ENCODE measurements at regions not wholly inside any gene's neighbourhood (a gene's known extent, or its start where the extent isn't known, plus 50 kb on each side); places are given as distances from the start of the nearest gene placed in this dataset.

DNA sequence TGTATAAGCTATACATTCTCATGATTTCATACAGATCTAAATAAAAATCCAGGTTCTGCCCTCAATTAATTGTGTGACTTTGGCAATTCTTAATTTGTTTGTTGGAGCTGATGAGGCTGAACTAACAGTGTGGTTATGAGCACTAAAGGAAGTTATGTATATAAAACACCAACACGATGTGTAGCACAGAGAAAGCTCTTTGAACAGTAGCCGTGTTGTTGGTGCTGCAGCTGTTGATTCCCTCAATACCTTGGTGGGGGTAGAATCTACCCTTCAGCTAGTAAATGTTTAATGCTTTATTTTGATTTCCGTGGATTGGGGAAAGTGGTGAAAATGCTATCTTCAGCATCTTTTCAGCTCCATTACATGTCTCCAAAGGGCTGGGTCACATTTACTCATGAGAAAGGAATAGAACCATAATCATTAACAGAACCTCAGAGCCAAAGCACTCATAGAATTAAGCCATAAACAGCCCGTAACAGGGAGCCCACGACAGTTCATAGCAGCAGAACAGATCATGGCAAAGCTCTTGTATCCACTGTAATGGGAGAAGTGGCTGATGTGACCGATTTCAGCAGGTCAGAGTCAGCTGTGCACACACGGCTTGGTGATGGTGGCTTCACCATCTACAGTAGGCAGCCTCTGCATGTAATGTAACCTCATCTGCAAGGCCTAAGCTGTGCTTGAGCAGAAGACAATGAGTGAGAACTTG lies 332.7 kb downstream of the DIRAS2 start:
- no peak for DNase-seq (ENCODE audit: low read depth)

DNA sequence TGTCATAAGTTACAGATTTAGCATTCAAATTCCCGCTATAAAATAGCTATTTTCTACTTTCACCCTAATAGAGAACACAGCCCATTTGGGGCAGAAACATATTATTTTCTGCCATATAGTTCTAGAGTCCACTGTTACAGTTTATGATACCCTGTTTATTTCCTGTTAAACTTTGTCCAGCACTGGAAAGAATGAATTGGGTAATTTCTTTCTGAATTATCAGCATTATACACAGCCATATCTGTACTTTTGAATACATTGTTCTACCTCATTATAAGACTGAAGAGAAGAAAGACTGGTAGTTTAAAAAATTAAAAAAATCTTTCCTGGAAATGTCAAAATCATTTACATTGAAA lies 332.1 kb downstream of the DIRAS2 start:
- no peak for DNase-seq (ENCODE audit: low read depth)

DNA sequence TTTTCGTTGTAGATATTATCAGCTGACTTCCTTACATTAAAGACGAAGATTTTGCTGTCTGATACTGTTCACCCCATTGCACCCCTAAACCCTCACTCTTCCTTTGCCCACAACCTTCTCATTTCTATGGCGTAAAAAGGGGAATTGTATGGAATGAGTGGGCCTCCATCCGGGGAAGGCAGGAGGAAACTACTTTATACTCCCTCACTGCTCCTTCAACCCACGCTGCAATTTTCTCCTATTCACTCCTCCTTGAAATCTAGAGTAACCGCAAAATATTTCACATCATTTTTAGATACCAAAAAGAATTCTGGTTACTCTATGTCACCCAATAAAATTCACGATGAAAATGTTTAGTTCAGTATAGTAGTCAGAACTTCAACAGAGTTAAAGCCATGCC lies 330.8 kb downstream of the DIRAS2 start:
- no peak for DNase-seq (ENCODE audit: low read depth)

DNA sequence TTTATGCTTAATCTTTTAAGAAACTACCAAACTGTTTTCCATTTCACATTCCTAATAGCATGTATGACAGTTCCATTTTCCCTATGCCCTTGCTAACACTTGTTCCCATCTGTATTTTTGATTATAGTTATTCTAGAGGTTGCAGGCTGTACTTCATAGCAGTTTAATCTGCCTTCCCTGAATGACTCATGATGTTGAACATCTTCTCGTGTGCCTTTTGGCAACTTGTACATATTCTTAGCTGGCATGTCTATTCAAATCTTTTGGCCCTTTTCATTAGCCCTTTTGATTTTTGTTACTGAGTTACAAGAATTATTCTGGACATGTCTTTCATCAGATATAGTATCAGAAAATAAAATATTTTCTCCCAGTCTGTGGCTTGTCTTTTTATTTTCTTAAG lies 320.3 kb downstream of the DIRAS2 start:
- DNase-seq (ENCODE audit: low read depth): no peak

DNA sequence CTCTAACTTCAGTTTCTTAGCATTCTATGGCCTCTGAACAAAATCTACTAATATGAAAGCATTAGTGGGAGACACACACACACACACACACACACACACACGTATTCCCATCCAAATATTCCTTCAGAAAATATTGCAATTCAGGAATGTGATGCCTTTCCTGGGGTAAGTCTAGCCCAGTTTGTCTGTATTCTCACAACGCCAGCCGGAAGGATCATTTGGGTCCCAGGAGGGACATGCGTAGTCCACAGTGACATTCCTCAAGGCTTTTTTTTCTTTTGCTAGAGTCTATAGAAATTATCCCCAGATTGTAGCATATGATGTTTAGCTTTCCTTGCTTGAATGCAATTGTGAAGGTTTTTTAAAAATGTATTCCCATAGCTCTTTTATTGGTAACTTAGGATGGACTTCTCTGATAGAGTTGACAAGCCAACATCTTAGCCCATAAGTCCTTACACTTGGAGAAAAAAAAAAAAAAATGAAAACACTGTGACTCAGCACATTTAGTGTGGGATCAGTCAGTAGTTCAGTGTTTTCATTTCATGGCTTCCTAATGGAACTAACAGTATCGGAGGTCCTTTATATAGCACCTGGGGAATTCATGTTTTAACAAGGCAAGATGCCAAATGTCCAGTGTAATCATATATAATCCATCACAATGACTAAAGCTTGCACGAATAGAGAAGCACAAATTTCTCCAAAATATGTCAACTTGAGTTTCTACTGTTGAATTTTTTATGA lies 316.5 kb downstream of the DIRAS2 start:
- DNase-seq (ENCODE audit: low read depth): no peak

DNA sequence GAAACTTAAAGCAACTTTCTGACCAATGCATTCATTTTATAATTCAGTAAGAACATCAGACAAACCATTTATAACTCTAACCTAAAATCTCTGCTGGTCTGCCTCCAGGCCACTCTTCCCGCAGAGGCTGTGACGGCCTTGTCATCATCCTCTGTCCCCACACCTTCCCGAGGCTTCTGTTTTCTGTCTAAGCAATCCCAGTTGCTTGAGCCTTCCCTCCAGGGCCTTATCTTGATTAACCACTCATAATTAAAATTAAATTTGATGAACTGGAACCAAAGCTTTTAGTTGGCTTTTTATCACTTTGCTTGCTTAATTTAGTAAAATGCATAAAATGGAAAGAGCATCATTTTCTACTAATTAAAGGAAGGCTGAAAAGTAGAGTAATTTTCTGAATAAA lies 312.4 kb downstream of the DIRAS2 start:
- no peak for DNase-seq (ENCODE audit: low read depth)

DNA sequence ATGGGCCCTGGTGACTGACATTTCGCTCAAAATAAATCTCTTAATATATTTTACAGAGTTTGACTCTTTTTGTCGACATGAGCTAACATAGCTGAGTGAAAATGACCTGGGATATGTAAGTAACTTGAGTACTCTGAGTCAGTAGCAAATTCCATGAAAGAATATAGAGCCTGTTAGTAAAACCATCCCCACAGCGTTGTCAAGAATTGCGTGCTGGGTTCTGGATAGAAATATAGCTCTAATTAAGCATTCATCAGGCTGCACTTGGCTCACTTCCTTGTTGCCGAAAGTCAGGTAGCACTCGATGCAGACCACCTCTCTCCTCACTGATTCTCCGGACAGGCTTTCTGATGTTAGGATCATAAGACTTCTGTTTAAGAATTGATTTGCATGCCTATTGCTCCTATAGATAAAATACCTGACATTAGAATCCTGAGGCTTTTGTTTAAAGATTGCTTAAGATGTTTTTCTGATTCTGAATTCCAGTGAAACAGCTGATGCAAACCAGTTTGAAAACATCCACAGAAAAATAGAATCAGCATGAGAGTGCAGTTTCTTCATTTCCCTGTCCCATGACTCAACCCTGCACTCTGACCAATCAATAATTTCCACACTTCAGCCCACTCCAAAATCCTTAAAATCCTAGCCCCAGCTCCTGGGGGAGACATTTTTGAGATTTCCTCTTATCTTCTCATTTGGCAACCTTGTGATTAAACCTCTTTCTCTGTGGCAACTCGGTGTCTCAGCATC lies 310.6 kb downstream of the DIRAS2 start:
- no peak for DNase-seq (ENCODE audit: low read depth)

DNA sequence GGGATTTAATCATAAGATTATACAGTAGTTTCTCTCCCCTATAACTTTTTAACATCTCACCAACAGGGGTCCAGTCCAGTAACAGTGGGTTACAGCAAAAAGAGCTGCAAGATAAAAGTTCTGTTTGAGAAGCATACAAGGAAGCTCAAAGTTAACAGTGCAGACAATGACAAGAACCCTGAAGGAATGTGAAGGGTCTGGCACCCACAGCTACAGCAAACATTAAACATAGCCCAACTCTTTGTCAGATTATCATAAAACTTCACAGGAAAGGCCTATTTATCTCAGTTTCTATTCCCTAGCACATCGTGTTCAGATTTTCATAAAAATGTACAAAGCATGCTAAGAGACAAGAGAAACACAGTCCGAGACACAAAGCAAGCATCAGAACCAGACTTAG lies 309.4 kb downstream of the DIRAS2 start:
- no peak for DNase-seq (ENCODE audit: low read depth)

DNA sequence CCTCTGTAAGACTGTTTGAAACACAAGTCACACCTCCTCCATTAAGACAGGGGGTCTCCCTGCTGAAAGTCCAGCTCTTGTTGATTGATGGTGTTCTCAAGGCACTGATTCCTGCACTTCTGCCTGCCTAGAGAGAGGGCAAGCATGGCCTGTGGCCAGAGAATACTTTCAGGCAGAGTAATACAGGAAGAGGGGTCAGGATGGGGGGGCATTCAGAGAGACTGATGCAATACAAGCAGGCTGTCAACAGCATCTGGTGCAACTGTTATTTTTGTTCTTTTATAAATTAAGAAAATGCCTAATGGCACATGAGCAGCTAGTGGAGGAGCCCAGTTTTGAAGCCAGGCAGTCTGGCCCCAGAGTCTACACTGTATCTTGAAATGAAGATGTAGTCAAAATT lies 302.2 kb downstream of the DIRAS2 start:
- no peak for DNase-seq (ENCODE audit: low read depth)

DNA sequence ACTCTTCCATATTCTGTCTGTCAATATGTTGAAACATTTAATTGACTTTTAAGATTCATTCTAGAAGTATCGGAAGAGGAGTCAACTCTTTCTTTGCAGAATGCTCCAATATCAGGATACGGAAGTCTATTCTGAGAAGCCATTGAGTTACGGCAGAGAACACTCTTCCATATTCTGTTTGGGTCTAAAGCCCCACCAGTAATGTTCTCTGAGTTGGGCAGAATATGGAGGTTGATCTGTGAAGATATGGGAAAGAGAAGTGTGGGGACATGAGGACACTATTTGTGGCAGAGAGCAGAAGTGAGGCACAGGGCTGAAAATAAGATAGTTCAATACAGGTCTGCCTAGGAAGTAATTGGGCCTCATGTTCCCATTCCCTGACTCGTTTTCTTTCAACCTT lies 300.0 kb downstream of the DIRAS2 start:
- no peak for DNase-seq (ENCODE audit: low read depth)

DNA sequence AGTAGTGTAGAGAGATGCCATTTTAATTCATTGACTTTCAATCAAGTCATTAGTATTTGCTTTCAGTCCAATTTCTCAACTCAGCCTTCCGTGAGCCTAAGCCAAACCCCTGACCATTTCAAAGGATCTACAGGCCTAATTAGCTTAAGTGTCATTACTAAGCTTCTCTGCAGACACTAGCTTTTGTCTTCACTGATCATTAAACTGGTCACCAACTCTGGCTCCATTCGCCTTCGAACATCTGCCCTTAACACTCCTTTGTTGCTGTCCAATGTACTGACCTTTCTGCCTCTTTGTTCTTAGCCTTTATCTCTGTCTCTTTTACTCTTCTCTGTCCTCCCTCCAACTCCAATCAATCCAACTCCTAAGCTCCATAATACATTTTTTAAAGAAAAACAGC lies 299.3 kb downstream of the DIRAS2 start:
- no peak for DNase-seq (ENCODE audit: low read depth)

DNA sequence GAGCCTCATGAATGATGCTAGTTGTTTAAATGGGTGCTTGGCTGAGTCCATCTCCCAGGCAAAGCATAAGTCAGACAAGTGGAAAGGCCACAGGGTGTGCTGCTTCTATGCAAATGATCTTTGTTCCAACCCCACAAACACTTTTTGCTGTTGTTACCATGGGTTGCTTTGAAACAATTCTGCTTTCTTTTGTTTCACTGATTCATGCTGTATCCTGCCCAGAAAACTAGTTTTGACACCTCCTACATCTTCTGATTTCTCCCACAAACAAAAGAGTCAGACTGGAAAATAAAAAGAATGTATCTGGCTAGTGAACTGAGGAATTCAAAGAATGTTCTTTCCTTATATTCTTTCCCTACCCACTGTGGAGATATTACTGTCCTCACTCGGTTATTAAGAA lies 298.6 kb downstream of the DIRAS2 start:
- DNase-seq (ENCODE audit: low read depth): no peak

DNA sequence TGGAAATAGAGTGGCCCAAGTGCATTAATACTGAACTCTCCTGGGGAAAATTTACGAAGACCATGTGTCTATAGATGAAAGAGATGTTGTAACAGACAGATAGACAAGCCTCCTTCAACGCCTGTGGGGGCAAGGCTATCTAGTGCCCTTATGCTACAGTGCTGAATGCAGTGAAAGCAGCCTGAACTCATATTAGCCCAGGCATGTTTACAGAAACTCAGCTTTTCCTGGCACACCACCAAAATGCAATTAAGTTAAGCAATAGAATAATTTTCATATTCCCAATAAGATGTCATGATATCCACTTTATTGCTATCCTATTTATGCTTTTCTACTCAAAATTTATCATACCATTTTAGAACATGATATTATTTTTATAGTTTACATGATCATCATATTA lies 277.0 kb downstream of the DIRAS2 start:
- no peak for DNase-seq (ENCODE audit: low read depth)

DNA sequence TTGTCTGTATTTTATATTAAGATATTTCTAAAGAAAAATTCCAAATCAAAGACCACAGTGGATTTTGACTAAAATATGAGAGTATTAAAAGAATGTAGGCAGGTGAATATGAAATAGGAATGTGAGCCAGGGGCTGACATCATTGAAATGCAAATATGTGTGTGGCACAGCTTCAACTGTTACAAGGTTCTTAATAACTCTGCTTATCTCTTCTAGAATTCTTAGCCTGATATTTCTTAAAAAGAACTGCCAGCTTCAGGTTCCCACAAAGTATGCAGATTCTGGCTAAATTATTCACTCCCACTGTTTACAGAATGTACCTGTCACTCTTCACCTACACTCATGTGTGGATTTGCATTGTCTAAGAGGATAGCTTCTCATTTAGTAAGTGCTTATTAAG lies 274.4 kb downstream of the DIRAS2 start:
- DNase-seq (ENCODE audit: low read depth): no peak

DNA sequence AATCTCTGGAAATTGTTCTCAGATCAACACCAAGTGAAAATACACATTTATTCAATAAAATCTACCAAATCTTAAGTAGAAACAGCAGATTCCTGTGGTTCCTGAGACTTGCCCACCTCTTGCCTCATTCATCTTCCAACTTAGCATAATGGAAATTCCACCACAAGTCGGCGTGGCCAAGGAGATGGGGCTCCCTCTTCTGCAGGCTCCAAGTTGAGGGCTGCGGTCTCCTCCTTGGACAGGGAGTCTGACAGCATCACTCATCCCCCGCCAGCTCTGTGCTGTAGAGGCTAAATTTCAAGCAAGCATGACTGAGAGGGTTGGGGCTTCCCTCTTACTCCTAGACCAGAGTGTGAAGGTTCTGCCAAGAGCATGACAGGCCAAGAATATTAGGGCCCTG lies 273.7 kb downstream of the DIRAS2 start:
- no peak for DNase-seq (ENCODE audit: low read depth)

DNA sequence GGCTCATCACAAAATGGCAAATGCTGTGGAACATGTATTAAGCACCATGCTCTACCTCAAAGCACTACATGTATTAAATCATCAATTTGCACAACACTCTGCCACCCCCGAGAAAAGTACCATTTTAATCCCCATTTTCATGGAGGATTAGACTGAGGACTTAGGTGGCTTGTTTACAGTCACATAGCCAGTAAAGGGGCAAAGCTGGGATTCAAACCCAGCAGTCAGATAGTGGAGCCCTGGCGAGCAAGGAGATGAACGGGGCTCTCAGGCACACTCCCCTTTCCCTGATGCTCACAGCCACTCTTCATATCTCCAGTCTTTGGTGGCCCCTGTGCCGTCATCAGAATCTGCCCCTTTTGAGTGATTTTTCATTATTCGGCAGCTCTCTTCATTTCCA lies 262.9 kb downstream of the DIRAS2 start:
- DNase-seq (ENCODE audit: low read depth): no peak

DNA sequence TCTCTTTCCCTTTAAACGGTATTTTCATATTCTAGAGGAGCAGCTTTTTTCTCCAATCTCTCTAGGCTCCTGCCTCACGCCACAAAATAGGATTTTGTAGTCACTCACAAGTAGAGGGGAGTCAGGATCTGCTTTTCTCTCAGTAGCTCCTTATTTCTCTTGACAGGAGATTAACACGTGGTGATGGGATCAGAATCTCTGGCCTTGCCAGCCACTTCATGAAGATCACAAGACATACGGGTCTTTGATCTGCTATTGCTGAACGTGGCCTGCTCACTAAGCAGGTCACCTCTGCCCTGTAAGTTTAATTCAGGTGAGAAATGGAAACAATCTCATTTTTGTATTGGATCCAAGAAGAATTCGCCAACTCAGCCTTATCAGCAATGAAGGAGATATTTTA lies 257.5 kb downstream of the DIRAS2 start:
- no peak for DNase-seq (ENCODE audit: low read depth)

DNA sequence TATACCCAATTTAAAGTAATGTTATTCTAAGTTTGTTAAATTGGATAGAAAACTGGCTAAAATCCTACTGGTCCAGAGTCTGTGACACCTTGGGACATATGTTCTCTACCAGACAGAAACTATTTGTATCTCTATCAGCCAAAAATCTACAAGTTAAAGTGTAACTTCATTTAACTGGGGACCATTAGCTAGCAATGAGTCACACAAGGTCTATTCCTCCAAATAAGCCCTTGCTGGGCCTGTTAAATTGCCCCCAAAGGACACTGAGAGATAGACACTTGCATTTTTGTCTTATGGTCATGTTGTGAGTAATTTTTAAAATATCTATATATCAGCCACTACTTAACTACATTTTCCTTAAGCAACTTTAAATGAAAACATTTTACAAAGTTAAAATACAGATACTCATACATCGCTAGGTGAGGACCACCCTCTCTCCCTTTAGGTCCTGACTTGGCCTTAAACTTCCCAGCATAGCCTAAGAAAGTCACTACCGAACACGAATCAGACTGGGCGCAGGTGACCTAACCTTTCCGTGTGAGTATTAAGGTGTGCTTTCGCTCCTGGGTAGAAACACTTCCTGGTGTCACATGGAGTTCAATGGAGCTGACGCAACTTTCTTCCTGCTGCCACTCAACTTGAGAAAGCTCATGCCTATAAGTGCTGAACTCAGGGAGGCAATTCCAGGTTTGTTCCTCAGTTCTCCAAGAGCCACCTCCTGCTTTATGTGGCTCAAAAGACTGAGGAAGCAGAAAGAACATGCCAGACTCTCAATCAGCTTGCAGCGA lies 249.1 kb downstream of the DIRAS2 start:
- no peak for DNase-seq (ENCODE audit: low read depth)

DNA sequence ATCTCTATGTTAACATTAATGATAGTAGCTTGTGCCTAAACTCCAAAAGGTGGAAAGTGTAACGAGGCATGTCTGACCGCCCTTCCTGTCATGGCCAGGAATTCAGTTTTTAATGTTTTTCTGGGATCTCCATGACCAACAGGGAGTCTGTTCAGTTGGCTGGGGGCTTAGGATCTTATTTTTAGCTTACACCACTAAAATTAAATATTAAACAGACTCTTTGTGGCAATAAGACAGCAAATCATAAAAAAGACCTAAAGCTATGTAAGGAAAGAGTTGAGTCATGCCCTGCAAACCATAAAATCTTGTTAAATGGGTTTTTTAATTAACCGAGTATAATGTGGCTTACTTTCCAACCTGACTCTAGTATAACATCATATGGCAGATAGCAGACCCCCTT lies 247.8 kb downstream of the DIRAS2 start:
- DNase-seq (ENCODE audit: low read depth): no peak

DNA sequence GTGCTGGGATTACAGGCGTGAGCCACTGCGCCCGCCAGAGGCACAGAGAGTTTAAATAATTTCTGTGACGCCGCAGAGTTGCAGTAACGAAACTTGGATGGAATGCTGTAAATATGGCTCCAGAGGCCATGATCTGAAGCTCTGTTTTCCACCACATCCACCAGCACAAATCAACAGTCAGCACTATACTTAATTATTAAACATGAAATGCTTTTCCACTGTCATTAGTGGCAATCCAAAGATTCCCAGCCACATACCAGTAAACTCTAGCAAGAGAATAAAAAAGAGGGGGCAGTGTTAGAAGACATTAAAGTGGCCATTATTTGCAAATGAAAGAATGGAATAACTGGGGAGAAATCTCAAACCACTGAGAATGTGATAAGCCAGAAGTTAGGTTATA lies 242.5 kb downstream of the DIRAS2 start:
- DNase-seq (ENCODE audit: low read depth): no peak

DNA sequence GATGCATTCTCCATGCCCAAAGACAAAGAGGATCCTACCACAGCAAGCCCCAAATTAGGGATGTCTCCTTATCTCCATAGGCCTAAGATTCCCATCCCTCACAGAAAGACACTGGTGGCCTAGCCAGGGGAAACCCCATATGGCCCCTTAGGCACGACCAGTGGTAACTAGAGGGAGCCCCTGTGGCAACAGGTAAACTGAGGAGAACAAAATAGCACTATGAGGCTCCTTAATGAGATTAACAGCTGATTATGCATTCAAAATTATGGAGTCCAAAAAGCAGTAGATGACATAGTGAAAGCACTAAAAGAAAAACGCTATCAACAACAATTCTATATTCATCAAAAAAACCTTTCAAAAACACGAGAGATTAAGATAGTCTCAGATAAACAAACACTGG lies 234.0 kb downstream of the DIRAS2 start:
- no peak for DNase-seq (ENCODE audit: low read depth)

DNA sequence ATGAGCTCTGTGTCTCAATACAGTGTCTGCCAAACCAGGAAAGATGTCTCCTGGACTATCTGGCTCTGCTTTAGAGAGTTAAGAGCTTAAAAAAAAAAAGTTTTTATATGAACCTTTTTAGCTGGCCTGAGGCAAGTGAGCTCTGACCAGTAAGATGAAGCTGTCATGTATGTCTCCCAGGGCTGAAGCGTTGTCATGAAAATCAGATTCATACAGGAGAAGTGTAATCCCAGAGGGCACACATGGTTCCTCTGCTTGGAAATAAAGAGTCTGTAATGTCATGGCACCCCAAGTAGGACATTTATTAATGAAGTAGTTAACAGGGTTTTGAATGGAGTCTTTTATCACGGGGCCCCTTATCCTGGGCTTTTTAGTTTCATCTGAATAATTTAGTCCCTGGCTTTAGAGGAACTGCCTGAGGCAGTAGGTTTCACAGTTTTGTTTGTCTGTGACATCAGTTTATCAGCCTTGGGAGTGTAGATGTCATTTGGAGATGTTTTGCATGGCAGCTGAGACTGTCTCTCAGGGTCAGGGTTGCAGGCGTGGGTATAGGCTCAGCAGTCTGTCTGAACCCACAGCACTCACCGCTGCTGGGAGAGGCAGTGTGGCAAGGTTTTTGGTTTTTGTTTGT lies 223.3 kb downstream of the DIRAS2 start:
- no peak for DNase-seq (ENCODE audit: low read depth)

All from stimulated activated CD8-positive, alpha-beta memory T cell treated with anti-CD3 and anti-CD28 coated beads, Interleukin-15, amount 100 ng/mL, for 1 hour (primary cell).